ENCODE measurements at regions not wholly inside any gene's neighbourhood (a gene's known extent, or its start where the extent isn't known, plus 50 kb on each side); places are given as distances from the start of the nearest gene placed in this dataset.

- no peaks in the 10 kb centered on the region for H3K36me3 ChIP-seq
- no peak for ATAC-seq
- 82 to 88% (median 85%) methylated on average over 2 of the region's 2 CpGs for WGBS, 4 donors
- intact Hi-C loops (cut with DNase I), result loop anchor here in 1 of 10 donors (10.0 kb wide), 1 partner anchor 100 kb away; a partner anchor contains a TSS
- H3K4me3 ChIP-seq, result no peak overlapping the region
- H3K27ac ChIP-seq, result peak overlapping the region in 1 of 12 donors; percentile 81
- DNase-seq, result no peak
- no peaks in the 10 kb centered on the region for H3K27me3 ChIP-seq
- TF ChIP-seq CTCF (IDR thresholded peaks at IDR 0.05), result no peak
- no peak for TF ChIP-seq POLR2A (IDR thresholded peaks at IDR 0.05)
- no peaks in the 10 kb centered on the region for H3K9me3 ChIP-seq
- peaks cover 0 to 38% (median 10%) of the 10 kb centered on the region in 12 donors for H3K4me1 ChIP-seq
These were observed 97.8 kb downstream of the HFE start for GRCh38 chr6:26185004-26185403.

GRCh38 chr6:26185802-26186201 lies 98.6 kb downstream of the HFE start:
- DNase-seq (no peak), ATAC-seq (no peak)
- H3K4me3 ChIP-seq, result no peak overlapping the region
- H3K4me1 ChIP-seq, result peaks cover 0 to 38% (median 10%) of the 10 kb centered on the region in 12 donors
- H3K27ac ChIP-seq, result no peak overlapping the region
- WGBS, 4 donors, result 89 to 98% (median 96%) methylated on average over 3 of the region's 3 CpGs
- no peak for TF ChIP-seq CTCF (IDR thresholded peaks at IDR 0.05)
- TF ChIP-seq POLR2A (IDR thresholded peaks at IDR 0.05), result no peak
- H3K9me3 ChIP-seq, result no peaks in the 10 kb centered on the region
- no peaks in the 10 kb centered on the region for H3K36me3 ChIP-seq
- intact Hi-C loops (cut with DNase I), result loop anchor here in 1 of 10 donors (10.0 kb wide), 1 partner anchor 99 kb away; a partner anchor contains a TSS
- H3K27me3 ChIP-seq, result no peaks in the 10 kb centered on the region

GRCh38 chr6:26186652-26187051 lies 99.4 kb downstream of the HFE start:
- Histone ChIP-seq H3K9me3 (no peaks in the 10 kb centered on the region), H3K4me3 (no peak overlapping the region), H3K4me1 (peaks cover 0 to 38% (median 10%) of the 10 kb centered on the region in 12 donors), H3K27me3 (peaks cover 0 to 7% (median 0%) of the 10 kb centered on the region in 9 donors), H3K36me3 (no peaks in the 10 kb centered on the region), H3K27ac (no peak overlapping the region)
- ATAC-seq, result no peak
- TF ChIP-seq CTCF (IDR thresholded peaks at IDR 0.05), result no peak
- TF ChIP-seq POLR2A (IDR thresholded peaks at IDR 0.05), result no peak
- intact Hi-C loops (cut with DNase I), result loop anchor here in 1 of 10 donors (10.0 kb wide), 1 partner anchor 98 kb away; a partner anchor contains a TSS
- 92 to 96% (median 96%) methylated on average over 7 of the region's 7 CpGs for WGBS, 4 donors
- DNase-seq, result no peak

- ATAC-seq (no peak), DNase-seq (no peak)
- WGBS, 4 donors, result 48 to 73% (median 49%) methylated on average over 3 of the region's 3 CpGs
- Histone ChIP-seq H3K27ac (no peak overlapping the region), H3K4me1 (peaks cover 0 to 38% (median 10%) of the 10 kb centered on the region in 12 donors), H3K27me3 (peaks cover 0 to 7% (median 0%) of the 10 kb centered on the region in 9 donors), H3K36me3 (no peaks in the 10 kb centered on the region), H3K9me3 (no peaks in the 10 kb centered on the region), H3K4me3 (no peak overlapping the region)
- no peak for TF ChIP-seq CTCF (IDR thresholded peaks at IDR 0.05)
- TF ChIP-seq POLR2A (IDR thresholded peaks at IDR 0.05), result no peak
- intact Hi-C loops (cut with DNase I), result loop anchor here in 1 of 10 donors (10.0 kb wide), 1 partner anchor 98 kb away; a partner anchor contains a TSS
These were observed 100.1 kb downstream of the HFE start for GRCh38 chr6:26187292-26187691.
